A549 (cell line): ENCODE measurements at regions not wholly inside any gene's neighbourhood (a gene's known extent, or its start where the extent isn't known, plus 50 kb on each side); places are given as distances from the start of the nearest gene placed in this dataset.

Experiments used
- ATAC-seq, 2 experiments: fragments of 200-7000 bp in 1 of 2; fragments of >200 bp in 1 of 2; cut with Nextera tagmentation in 1 of 2; cut with Tn5 transposase in 1 of 2; 3 replicates each; pipeline versions ENCODE4 v1.8.0 to v1.9.1; 2018 to 2020; ENCODE audit warnings: mild to moderate bottlenecking in 1 of 2, moderate library complexity in 1 of 2
- CTCF ChIA-PET: fragments of 300-600 bp; sonication (Branson Sonifier 250); formaldehyde crosslinking; extraction: SDS; loops from one replicate; lab custom pipeline; 2021; ENCODE audit warnings: antibody characterized with exemption, inconsistent platforms; lab: Yijun Ruan, JAX
- POLR2A ChIA-PET: fragments of 350-600 bp; formaldehyde crosslinking; extraction: SDS; loops from one replicate; lab custom pipeline; 2021; ENCODE audit warnings: antibody characterized with exemption, inconsistent platforms; lab: Yijun Ruan, JAX
- DNase-seq, 2 experiments: peaks; one replicate each; pipeline versions ENCODE4 v3.0.0 to v3.0.0-alpha.2; 2011 to 2016; ENCODE audit warnings: low read depth in 1 of 2, low spot score in 1 of 2
- FAIRE-seq: peaks from 2 replicates; lab custom pipeline; 2011; peaks lifted over from hg19 to GRCh38; lab: Jason Lieb, UNC
- H3K27ac ChIP-seq, 2 experiments: fragments of >200 bp; sonication (Bioruptor Twin); formaldehyde crosslinking; 3 replicates each; pipeline ENCODE4 v1.5.1; 2016 to 2017
- H3K4me1 ChIP-seq: fragments of >200 bp; sonication (Bioruptor Twin); formaldehyde crosslinking; 3 replicates; pipeline ENCODE4 v1.6.1; 2016
- H3K4me2 ChIP-seq: fragments of >200 bp; sonication (Bioruptor Twin); formaldehyde crosslinking; 3 replicates; pipeline ENCODE4 v1.6.1; 2016
- H3K4me3 ChIP-seq: fragments of >200 bp; sonication (Bioruptor Twin); formaldehyde crosslinking; 3 replicates; pipeline ENCODE4 v1.5.1; 2016
- H3K9me3 ChIP-seq: fragments of >200 bp; sonication (Bioruptor Twin); formaldehyde crosslinking; 3 replicates; pipeline ENCODE4 v1.6.1; 2016
- BCL3 ChIP-seq: fragments of >200 bp; sonication (Bioruptor Twin); formaldehyde crosslinking; IDR thresholded peaks from 3 replicates; pipeline ENCODE4 v1.6.1; 2016
- BHLHE40 ChIP-seq: IDR thresholded peaks from 2 replicates; pipeline ENCODE4 v1.6.1; 2012; ENCODE audit warnings: low read depth, low read length, inconsistent platforms
- CTCF ChIP-seq: fragments of >200 bp; sonication (Bioruptor Twin); formaldehyde crosslinking; IDR thresholded peaks from 3 replicates; pipeline ENCODE4 v1.5.1; 2016
- ELK1 ChIP-seq: fragments of 150-350 bp; IDR thresholded peaks from 2 replicates; pipeline ENCODE4 v1.6.1; 2014; ENCODE audit warnings: low read depth, mild to moderate bottlenecking, low read length
- EP300 ChIP-seq, 2 experiments: fragments of >200 bp; sonication (Bioruptor Twin); formaldehyde crosslinking; IDR thresholded peaks; 2 replicates in 1 of 2; 3 replicates in 1 of 2; pipeline ENCODE4 v1.6.1; 2016 to 2017
- HES2 ChIP-seq: fragments of >200 bp; sonication (Bioruptor Twin); formaldehyde crosslinking; IDR thresholded peaks from 2 replicates; pipeline ENCODE4 v1.6.1; 2016
- HMGXB4 ChIP-seq: fragments of 250-450 bp; sonication (Bioruptor Pico); IDR thresholded peaks from 2 replicates; pipeline ENCODE4 v1.5.0; 2021; ENCODE audit warnings: mild to moderate bottlenecking, moderate library complexity, borderline replicate concordance
- MAFK ChIP-seq: fragments of 450-650 bp; IDR thresholded peaks from 2 replicates; pipeline ENCODE4 v1.6.1; 2014; ENCODE audit not compliant: partially characterized antibody
- MAX ChIP-seq: IDR thresholded peaks from 2 replicates; pipeline ENCODE4 v1.6.1; 2012
- NPAS2 ChIP-seq: fragments of 250-450 bp; sonication (Bioruptor Pico); IDR thresholded peaks from 2 replicates; pipeline ENCODE4 v1.8.0; 2022; ENCODE audit warnings: mild to moderate bottlenecking, moderate library complexity, borderline replicate concordance
- NR3C1 ChIP-seq: fragments of >200 bp; sonication (Bioruptor Twin); formaldehyde crosslinking; IDR thresholded peaks from 3 replicates; pipeline ENCODE4 v1.6.1; 2017
- POLR2A ChIP-seq: IDR thresholded peaks from 2 replicates; pipeline ENCODE4 v1.6.1; 2012; ENCODE audit warnings: mild to moderate bottlenecking, low read length
- REST ChIP-seq: fragments of 200-600 bp; sonication (generic); IDR thresholded peaks from 2 replicates; pipeline ENCODE4 v1.6.1; 2016; ENCODE audit warnings: antibody characterized with exemption, mild to moderate bottlenecking, moderate library complexity
- RFX5 ChIP-seq: fragments of 450-650 bp; IDR thresholded peaks from 2 replicates; pipeline ENCODE4 v1.7.1; 2014; ENCODE audit warnings: antibody characterized with exemption, mild to moderate bottlenecking, moderate library complexity
- ZNF302 ChIP-seq: fragments of 250-450 bp; sonication (Bioruptor Pico); IDR thresholded peaks from 2 replicates; pipeline ENCODE4 v1.9.0; 2021; ENCODE audit warnings: inconsistent platforms, mild to moderate bottlenecking, moderate library complexity
- ZSCAN20 ChIP-seq: fragments of 250-450 bp; sonication (Bioruptor Pico); IDR thresholded peaks from 2 replicates; pipeline ENCODE4 v1.8.0; 2022; ENCODE audit warnings: mild to moderate bottlenecking, moderate library complexity
- WGBS: methylation state at CpG from one replicate; pipeline ENCODE4 v1.1.6; 2017; ENCODE audit errors: missing lambda C conversion rate; 5-methylcytosine and 5-hydroxymethylcytosine counted together

- no peak overlapping the region for H3K4me2 ChIP-seq
- peaks cover 21% of the 10 kb centered on the region for H3K9me3 ChIP-seq
- peaks cover 4% of the 10 kb centered on the region for H3K4me1 ChIP-seq
- 46% methylated on average over 4 of the region's 4 CpGs for WGBS
- FAIRE-seq (no peak), DNase-seq (no peak), ATAC-seq (no peak)
- TF ChIP-seq NPAS2 (CRISPR knock-in tag) = no peak
- TF ChIP-seq BHLHE40 = no peak
- no peak for TF ChIP-seq RFX5
- TF ChIP-seq EP300 (IDR thresholded peaks at IDR 0.05) = no peak
- TF ChIP-seq CTCF = no peak
- TF ChIP-seq MAFK = no peak
- no peak for TF ChIP-seq HES2
- no peak for TF ChIP-seq ZNF302 (CRISPR knock-in tag)
- TF ChIP-seq REST = no peak
- ChIA-PET CTCF (interaction anchor here (1.4 to 2.3 kb wide), 3 partner anchors 35 to 47 kb away, joined by 3 to 6 read pairs (median 4); no protein-coding TSS in a partner anchor), POLR2A (no interaction called here)
- no peak overlapping the region for H3K4me3 ChIP-seq
- H3K27ac ChIP-seq = peak overlapping the region in 1 of 2 experiments; percentile 11; a peak in 2 of 6 replicates
Measured at GRCh38 chr2:71888751-71889445, 258.8 kb downstream of the CYP26B1 start.

- CTCF ChIA-PET = interaction anchor here (1.2 to 1.4 kb wide), 2 partner anchors 24 to 37 kb away, joined by 3 read pairs; no protein-coding TSS in a partner anchor
- DNase-seq (no peak), FAIRE-seq (no peak), ATAC-seq (no peak)
- no peak overlapping the region for H3K4me2 ChIP-seq
- TF ChIP-seq MAX (no peak), BCL3 (no peak), POLR2A (no peak), NR3C1 (no peak), NPAS2 (CRISPR knock-in tag) (no peak), HMGXB4 (CRISPR knock-in tag) (no peak), ELK1 (no peak), ZSCAN20 (CRISPR knock-in tag) (no peak)
- H3K27ac ChIP-seq = no peak overlapping the region
- peaks cover 21% of the 10 kb centered on the region for H3K4me1 ChIP-seq
- H3K9me3 ChIP-seq = peaks cover 21% of the 10 kb centered on the region
- H3K4me3 ChIP-seq = no peak overlapping the region
- POLR2A ChIA-PET = no interaction called here
- WGBS = 10% methylated on average over 4 of the region's 4 CpGs
Measured at GRCh38 chr2:71887196-71887595, 260.5 kb downstream of the CYP26B1 start.
